Activated naive CD4-positive, alpha-beta T cell treated with anti-CD3 and anti-CD28 coated beads, Interleukin-2, amount 10 ng/mL, durations not matched to agents 7 days and 5 days (primary cell): ENCODE measurements at regions not wholly inside any gene's neighbourhood (a gene's known extent, or its start where the extent isn't known, plus 50 kb on each side); places are given as distances from the start of the nearest gene placed in this dataset.

Source experiments
- CTCF ChIA-PET: fragments of 350-600 bp; sonication (Branson Sonifier 250); formaldehyde crosslinking; loops from one replicate; lab custom pipeline; 2021; ENCODE audit warnings: antibody characterized with exemption; lab: Charles Lee
- DNase-seq: peaks from one replicate; pipeline ENCODE4 v3.0.0-alpha.2; 2020
- H3K27ac Mint-ChIP-seq: one replicate; pipeline ENCODE4 v1.8.0; 2021; ENCODE audit warnings: mild to moderate bottlenecking, moderate library complexity, mixed read lengths
- H3K27me3 Mint-ChIP-seq: one replicate; pipeline ENCODE4 v1.8.0; 2021; ENCODE audit warnings: mild to moderate bottlenecking, mixed read lengths
- H3K36me3 Mint-ChIP-seq: one replicate; pipeline ENCODE4 v1.8.0; 2021; ENCODE audit warnings: mixed read lengths
- H3K4me1 Mint-ChIP-seq: one replicate; pipeline ENCODE4 v1.8.0; 2021; ENCODE audit warnings: mixed read lengths
- H3K4me3 Mint-ChIP-seq: one replicate; pipeline ENCODE4 v1.8.0; 2021; ENCODE audit warnings: mild to moderate bottlenecking, moderate library complexity, mixed read lengths
- H3K9me3 Mint-ChIP-seq: one replicate; pipeline ENCODE4 v1.8.0; 2021; ENCODE audit warnings: mixed read lengths

DNA sequence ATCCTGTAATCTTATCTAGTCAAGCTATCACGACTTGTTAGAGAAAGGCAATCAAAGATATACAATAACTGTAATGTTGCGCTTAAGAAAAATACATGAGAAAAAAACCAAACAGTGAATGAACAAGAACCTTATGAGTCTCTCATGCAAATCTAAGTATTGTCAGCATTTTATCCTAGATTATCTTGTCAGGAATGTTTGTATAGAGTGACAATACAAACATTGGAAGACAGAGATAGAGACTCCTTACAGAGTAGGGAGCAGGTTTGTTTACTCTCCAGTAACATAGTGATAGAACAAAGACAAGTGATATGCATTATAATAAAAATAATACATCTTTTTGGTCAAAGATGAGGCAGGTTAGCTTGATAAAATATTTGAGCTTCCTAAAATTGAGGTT, 444.8 kb downstream of the SLITRK5 start:
- CTCF ChIA-PET: no interaction called here
- Mint-ChIP-seq H3K27me3 (no peaks in the 10 kb centered on the region), H3K27ac (no peak overlapping the region), H3K36me3 (no peaks in the 10 kb centered on the region), H3K4me1 (no peaks in the 10 kb centered on the region), H3K4me3 (no peak overlapping the region), H3K9me3 (no peaks in the 10 kb centered on the region)
- DNase-seq: no peak

- CTCF ChIA-PET: no interaction called here
- no peak for DNase-seq
- H3K27ac Mint-ChIP-seq: no peak overlapping the region
- H3K9me3 Mint-ChIP-seq: no peaks in the 10 kb centered on the region
- no peaks in the 10 kb centered on the region for H3K36me3 Mint-ChIP-seq
- no peak overlapping the region for H3K4me3 Mint-ChIP-seq
- no peaks in the 10 kb centered on the region for H3K27me3 Mint-ChIP-seq
- H3K4me1 Mint-ChIP-seq: no peaks in the 10 kb centered on the region
These were observed 447.8 kb downstream of the SLITRK5 start for GRCh38 chr13:88118952-88119351.

DNA sequence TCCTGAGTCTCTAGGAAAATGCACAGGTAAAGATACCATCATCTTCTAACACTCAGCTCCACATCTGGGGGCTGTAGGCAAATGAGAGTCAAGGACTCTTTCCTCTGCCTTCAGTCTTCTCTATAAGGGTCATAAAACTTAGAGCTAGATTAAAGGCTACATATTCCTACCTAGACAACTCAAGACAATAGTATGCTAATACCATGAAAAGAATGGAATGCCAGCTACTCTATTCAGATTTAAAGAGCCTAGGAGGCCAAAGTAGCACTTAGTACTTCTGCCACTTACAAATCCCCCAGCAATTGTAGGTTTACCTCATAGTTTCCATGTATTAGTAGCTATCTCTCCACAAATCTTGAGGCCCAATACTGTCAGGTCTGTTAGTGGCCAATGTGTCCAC, 453.0 kb downstream of the SLITRK5 start:
- peaks cover 2% of the 10 kb centered on the region for H3K9me3 Mint-ChIP-seq
- no peak overlapping the region for H3K27ac Mint-ChIP-seq
- H3K4me1 Mint-ChIP-seq: no peaks in the 10 kb centered on the region
- DNase-seq: no peak
- no peaks in the 10 kb centered on the region for H3K36me3 Mint-ChIP-seq
- H3K27me3 Mint-ChIP-seq: no peaks in the 10 kb centered on the region
- H3K4me3 Mint-ChIP-seq: no peak overlapping the region
- CTCF ChIA-PET: no interaction called here

DNA sequence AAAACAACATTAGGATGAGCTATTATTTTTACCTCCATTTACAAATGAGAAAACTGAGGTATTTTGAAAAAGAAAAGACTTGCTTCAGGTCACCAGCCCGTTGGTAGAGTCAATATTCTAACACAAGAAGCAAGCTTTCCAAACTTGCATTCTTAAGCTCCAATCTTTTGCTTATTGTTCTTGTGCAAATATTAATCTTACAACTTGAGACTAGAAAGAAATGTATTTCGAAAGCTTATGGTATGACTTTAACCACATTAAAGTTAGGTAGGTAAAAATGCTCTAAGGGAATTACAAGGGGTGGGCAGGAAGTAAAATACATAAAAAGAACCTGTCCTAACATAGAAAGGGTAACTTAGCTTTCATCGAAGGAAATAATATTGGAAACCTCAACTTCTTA, 453.9 kb downstream of the SLITRK5 start:
- H3K4me3 Mint-ChIP-seq: no peak overlapping the region

GRCh38 chr13:88136098-88136790, 465.1 kb downstream of the SLITRK5 start:
- peaks cover 10% of the 10 kb centered on the region for H3K9me3 Mint-ChIP-seq
- no peak for DNase-seq
- H3K4me3 Mint-ChIP-seq: no peak overlapping the region
- no peaks in the 10 kb centered on the region for H3K4me1 Mint-ChIP-seq
- no peak overlapping the region for H3K27ac Mint-ChIP-seq
- no peaks in the 10 kb centered on the region for H3K36me3 Mint-ChIP-seq
- no peaks in the 10 kb centered on the region for H3K27me3 Mint-ChIP-seq
- CTCF ChIA-PET: no interaction called here

More for the DNA sequence above, 453.9 kb downstream of the SLITRK5 start:
- no peaks in the 10 kb centered on the region for H3K4me1 Mint-ChIP-seq
- no peak for DNase-seq
- H3K27me3 Mint-ChIP-seq: no peaks in the 10 kb centered on the region
- CTCF ChIA-PET: no interaction called here
- H3K36me3 Mint-ChIP-seq: no peaks in the 10 kb centered on the region
- H3K27ac Mint-ChIP-seq: no peak overlapping the region
- H3K9me3 Mint-ChIP-seq: peaks cover 2% of the 10 kb centered on the region

DNA sequence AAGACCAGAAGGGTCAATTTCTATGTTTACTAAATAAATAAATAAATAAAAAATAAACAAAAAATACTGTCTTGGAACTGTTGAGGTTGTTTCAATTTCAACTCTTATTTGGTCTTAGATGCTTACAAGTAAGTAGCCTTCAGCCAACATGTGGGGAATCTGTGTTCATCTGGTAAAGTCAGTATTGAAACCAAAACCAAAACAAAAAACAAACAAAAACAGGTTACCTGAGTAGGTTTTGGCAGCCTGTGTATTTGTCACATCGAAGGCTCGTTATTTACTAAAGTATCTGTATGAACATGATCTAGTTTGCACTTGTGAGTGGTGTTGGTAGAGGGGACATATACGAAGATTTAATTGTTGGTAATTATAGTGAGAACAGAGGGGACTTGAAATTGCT, 471.5 kb downstream of the SLITRK5 start:
- Mint-ChIP-seq H3K36me3 (no peaks in the 10 kb centered on the region), H3K27ac (no peak overlapping the region), H3K9me3 (peaks cover 11% of the 10 kb centered on the region), H3K4me1 (no peaks in the 10 kb centered on the region), H3K27me3 (no peaks in the 10 kb centered on the region), H3K4me3 (no peak overlapping the region)
- CTCF ChIA-PET: no interaction called here
- DNase-seq: no peak

GRCh38 chr13:88144580-88144979, 473.4 kb downstream of the SLITRK5 start:
- Mint-ChIP-seq H3K27me3 (no peaks in the 10 kb centered on the region), H3K27ac (no peak overlapping the region), H3K9me3 (peaks cover 11% of the 10 kb centered on the region), H3K36me3 (no peaks in the 10 kb centered on the region), H3K4me3 (no peak overlapping the region), H3K4me1 (no peaks in the 10 kb centered on the region)
- CTCF ChIA-PET: interaction anchor here (0.8 kb wide), 1 partner anchor 9 kb away, joined by 3 read pairs; no protein-coding TSS in a partner anchor
- no peak for DNase-seq

DNA sequence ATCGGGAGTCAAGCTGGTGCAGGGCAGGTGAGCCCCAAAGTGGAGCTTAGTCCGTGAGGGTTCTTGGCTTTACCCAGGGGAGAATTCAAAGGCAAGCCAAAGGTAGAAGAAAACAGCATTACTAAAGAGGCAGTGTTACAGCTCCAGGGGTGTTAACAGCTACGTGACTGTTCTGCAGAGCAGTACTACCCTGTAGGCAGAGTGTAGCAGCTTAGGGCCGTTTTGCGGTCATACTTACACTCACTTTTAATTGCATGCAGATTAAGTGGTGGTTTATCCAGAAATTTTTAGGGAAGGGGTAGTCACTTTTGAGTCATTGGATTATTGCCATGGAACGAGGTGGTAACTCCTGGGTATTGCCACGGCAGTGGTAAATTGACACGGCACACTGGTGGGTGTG, 482.2 kb downstream of the SLITRK5 start:
- no peaks in the 10 kb centered on the region for H3K4me1 Mint-ChIP-seq
- H3K9me3 Mint-ChIP-seq: peaks cover 3% of the 10 kb centered on the region
- H3K4me3 Mint-ChIP-seq: no peak overlapping the region
- DNase-seq: no peak
- H3K27ac Mint-ChIP-seq: no peak overlapping the region
- H3K36me3 Mint-ChIP-seq: no peaks in the 10 kb centered on the region
- CTCF ChIA-PET: interaction anchor here (0.9 kb wide), 1 partner anchor 9 kb away, joined by 3 read pairs; no protein-coding TSS in a partner anchor
- no peaks in the 10 kb centered on the region for H3K27me3 Mint-ChIP-seq

DNA sequence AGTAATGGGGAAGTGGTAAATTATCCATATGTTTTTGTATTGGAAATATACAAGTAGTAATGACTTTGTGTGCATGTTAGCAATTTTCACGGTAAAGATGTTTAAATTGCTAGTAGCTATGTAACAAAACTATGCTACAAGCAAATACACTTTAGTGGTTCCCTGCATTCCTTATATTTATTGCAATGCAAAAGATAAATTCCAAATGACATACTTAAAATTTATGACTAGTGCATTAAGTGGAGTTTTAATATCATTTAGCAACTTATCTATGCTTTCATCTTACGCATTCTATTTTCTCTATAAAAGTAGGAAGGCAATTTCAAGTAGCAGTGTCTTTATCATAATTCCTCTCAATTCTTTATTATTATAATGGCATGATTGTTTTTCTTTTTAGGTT, 482.8 kb downstream of the SLITRK5 start:
- Mint-ChIP-seq H3K9me3 (peaks cover 3% of the 10 kb centered on the region), H3K4me3 (no peak overlapping the region), H3K4me1 (no peaks in the 10 kb centered on the region), H3K27ac (no peak overlapping the region), H3K27me3 (no peaks in the 10 kb centered on the region), H3K36me3 (no peaks in the 10 kb centered on the region)
- no peak for DNase-seq
- CTCF ChIA-PET: interaction anchor here (0.9 kb wide), 1 partner anchor 10 kb away, joined by 3 read pairs; no protein-coding TSS in a partner anchor

- no peaks in the 10 kb centered on the region for H3K36me3 Mint-ChIP-seq
- CTCF ChIA-PET: no interaction called here
- no peaks in the 10 kb centered on the region for H3K4me1 Mint-ChIP-seq
- H3K27ac Mint-ChIP-seq: no peak overlapping the region
- no peak for DNase-seq
- no peak overlapping the region for H3K4me3 Mint-ChIP-seq
- no peaks in the 10 kb centered on the region for H3K27me3 Mint-ChIP-seq
- H3K9me3 Mint-ChIP-seq: peaks cover 5% of the 10 kb centered on the region
These were observed 491.0 kb downstream of the SLITRK5 start for GRCh38 chr13:88162076-88162702.

DNA sequence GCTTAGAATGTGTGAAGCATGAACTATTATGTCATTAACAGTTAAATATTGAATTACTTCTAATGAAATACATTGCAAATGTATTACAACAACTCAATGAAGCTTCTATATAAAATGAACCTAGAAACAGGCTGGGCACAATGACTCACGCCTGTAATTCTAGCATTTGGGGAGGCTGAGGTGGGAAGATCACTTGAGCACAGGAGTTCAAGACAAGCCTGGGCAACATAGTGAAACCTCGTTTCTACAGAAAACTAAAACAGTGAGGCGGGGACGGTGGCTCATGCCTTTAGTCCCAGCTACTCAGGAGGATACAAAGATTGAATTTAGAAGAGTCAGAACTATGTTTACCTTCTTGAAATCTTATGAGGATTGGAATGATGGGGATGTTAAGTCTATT, 505.1 kb downstream of the SLITRK5 start:
- Mint-ChIP-seq H3K4me1 (no peaks in the 10 kb centered on the region), H3K27me3 (no peaks in the 10 kb centered on the region), H3K9me3 (peaks cover 1% of the 10 kb centered on the region), H3K27ac (no peak overlapping the region), H3K4me3 (no peak overlapping the region), H3K36me3 (no peaks in the 10 kb centered on the region)
- CTCF ChIA-PET: no interaction called here
- no peak for DNase-seq

GRCh38 chr13:88183440-88183839, 512.3 kb downstream of the SLITRK5 start:
- Mint-ChIP-seq H3K27ac (no peak overlapping the region), H3K4me3 (no peak overlapping the region), H3K36me3 (no peaks in the 10 kb centered on the region), H3K4me1 (no peaks in the 10 kb centered on the region), H3K27me3 (no peaks in the 10 kb centered on the region), H3K9me3 (peaks cover 4% of the 10 kb centered on the region)
- DNase-seq: no peak
- CTCF ChIA-PET: no interaction called here

DNA sequence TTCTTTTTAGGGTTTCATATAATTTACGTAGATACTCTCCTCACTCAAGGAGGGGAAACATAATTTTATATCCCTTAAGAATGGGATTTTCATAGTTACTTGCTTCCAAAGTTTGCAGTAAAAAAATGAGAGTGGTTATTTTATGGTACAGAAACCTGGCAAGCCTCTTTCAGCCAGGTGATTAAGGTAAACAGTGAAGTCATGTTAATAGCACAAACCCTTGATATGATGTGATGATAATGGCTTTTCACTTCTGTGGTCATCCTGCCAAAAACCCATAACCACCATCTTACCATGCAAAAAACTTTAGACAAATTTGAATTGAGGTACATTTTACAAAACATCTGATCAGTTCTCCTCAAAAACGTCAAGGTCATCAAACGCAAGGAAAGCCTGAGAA, 517.8 kb downstream of the SLITRK5 start:
- Mint-ChIP-seq H3K27ac (no peak overlapping the region), H3K4me1 (no peaks in the 10 kb centered on the region), H3K9me3 (peaks cover 2% of the 10 kb centered on the region), H3K4me3 (no peak overlapping the region), H3K36me3 (no peaks in the 10 kb centered on the region), H3K27me3 (no peaks in the 10 kb centered on the region)
- no peak for DNase-seq
- CTCF ChIA-PET: no interaction called here

DNA sequence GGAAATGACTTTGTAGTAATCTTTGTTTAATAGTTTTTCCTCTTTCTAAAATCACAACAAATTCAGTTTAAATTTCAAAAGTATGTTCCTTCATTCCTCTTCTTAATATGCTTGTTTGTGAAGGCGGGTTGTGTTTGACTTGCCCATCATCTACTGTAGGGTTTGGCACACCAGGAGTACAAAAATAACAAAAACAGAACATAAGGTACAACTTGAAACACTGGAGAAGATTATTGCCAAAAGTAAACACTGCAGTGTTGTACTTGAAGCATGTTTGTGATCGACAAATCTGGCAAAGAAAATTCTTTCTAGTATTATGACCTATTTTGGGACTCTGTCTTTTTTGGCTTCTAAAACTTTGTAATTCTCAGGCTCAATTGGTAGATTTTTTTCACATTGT, 518.6 kb downstream of the SLITRK5 start:
- CTCF ChIA-PET: no interaction called here
- Mint-ChIP-seq H3K4me1 (no peaks in the 10 kb centered on the region), H3K27me3 (no peaks in the 10 kb centered on the region), H3K36me3 (no peaks in the 10 kb centered on the region), H3K27ac (no peak overlapping the region), H3K4me3 (no peak overlapping the region), H3K9me3 (peaks cover 2% of the 10 kb centered on the region)
- DNase-seq: no peak

GRCh38 chr13:88196106-88196505, 524.9 kb downstream of the SLITRK5 start:
- H3K36me3 Mint-ChIP-seq: no peaks in the 10 kb centered on the region
- H3K4me1 Mint-ChIP-seq: no peaks in the 10 kb centered on the region
- peaks cover 8% of the 10 kb centered on the region for H3K9me3 Mint-ChIP-seq
- H3K27ac Mint-ChIP-seq: no peak overlapping the region
- CTCF ChIA-PET: no interaction called here
- no peak for DNase-seq
- H3K27me3 Mint-ChIP-seq: no peaks in the 10 kb centered on the region
- no peak overlapping the region for H3K4me3 Mint-ChIP-seq
